HG03442 (cell line): ENCODE measurements at regions not wholly inside any gene's neighbourhood (a gene's known extent, or its start where the extent isn't known, plus 50 kb on each side); places are given as distances from the start of the nearest gene placed in this dataset.

Source experiments
- ATAC-seq: cut with Tn5 transposase; IDR thresholded peaks from one replicate; pipeline ENCODE4 v1.9.1; 2021; ENCODE audit warnings: mild to moderate bottlenecking, moderate library complexity; ENCODE audit not compliant: unreplicated experiment

DNA sequence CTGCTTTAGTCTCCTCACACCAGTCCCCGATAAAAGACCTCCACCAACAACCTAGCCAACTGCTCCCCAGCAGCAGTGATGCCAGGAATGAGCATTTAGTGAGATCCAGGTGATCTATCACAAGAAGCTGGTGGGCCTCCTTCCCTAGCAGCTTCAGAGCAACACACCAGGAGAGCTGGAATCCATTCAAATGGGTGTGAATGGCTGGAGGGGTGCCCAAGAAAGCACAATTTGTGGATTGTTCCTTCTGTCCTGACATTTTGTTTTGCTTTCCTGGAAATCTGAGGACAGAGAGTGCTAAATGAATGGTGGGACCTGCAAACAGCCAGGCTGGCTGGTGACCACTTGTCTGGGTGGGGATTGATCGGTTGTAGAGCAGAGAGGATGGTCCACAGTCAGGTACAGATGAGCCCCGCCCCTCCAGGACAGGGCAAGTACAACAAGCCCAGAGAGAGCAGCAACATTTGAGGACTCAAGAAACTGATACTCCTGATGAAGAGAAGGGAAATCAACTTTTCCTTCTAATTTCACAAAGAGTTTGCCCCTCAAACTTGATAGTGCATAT lies 316.8 kb downstream of the VPS13C start:
- ATAC-seq, result no peak

GRCh38 chr15:61742591-61742990 lies 317.7 kb downstream of the VPS13C start:
- ATAC-seq, result no peak

DNA sequence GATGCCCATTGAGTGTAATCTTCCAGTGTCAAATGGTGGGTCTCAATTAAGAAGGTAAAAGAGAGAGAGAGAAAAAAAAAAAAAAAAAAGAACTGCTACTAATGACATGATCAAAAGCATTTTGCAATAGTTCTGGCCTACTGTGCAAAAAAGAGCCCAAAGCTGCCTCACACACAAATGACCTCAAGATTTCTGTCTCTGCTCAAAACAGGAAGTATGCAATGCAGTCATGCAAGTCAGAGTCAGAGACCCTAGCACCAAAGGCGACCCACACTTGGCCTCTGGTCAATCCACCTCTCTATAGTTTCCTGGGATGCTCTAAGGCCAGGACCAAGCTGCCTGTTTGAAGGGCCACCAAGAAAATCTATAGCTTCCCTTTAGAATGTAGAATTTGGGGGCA lies 323.5 kb downstream of the VPS13C start:
- ATAC-seq, result no peak

DNA sequence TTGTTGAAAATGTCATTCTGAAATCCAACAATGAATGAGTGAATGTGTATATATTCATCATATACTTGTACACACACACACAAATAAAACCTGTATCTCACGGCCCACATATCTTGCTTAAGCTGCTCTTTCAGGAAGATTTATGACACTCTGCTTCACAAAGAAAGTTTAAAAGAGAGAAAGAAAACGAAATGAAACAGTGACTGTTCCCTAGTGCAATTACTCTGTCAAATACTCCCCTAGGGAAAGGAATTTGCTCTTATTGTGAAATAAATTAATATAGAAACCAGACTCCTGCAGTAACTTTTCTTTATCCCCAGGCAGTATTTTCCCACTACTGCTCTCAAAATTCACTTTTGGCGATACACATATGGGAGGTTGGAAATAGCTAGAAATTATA lies 329.1 kb downstream of the VPS13C start:
- ATAC-seq, result no peak

GRCh38 chr15:61729646-61730045 lies 330.6 kb downstream of the VPS13C start:
- ATAC-seq, result no peak

DNA sequence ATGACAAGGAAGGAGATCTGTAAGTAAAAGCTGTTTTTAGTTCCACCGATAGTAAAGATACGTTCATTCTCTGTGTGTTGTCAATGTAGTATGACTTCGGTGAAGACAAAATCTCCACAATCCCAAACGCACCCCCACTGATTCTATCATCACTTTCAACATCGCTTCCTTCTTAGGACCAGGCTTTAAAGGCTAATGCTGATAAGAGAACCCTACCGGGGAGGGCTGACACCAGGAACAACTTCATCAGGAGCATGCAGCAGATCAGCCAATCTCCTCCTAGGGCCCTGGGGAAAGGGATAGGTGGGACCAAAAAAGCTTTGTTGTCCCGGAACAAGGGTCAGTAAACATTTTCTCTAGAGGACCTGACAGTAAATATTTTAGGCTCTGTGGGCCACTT lies 334.1 kb downstream of the VPS13C start:
- ATAC-seq, result no peak

DNA sequence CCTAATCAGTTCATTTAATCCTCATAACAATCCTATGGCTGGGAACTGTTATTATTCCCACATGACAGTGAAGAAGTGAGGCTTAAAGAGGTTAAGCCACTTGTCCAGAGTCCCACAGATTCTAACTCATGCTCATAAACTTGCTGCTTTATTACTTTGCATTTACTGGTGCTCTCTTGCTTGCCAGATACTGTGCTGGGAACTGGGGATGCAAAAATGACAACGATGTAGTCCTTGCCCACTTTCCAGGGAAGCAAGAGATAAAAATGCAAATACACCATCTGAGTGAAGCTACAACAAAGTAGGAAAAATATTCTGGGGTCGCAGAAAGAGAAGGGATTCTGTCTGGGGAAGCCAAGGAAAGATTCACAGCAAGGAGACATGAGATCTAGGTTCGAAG lies 335.0 kb downstream of the VPS13C start:
- no peak for ATAC-seq

GRCh38 chr15:61724251-61724939 lies 335.9 kb downstream of the VPS13C start:
- ATAC-seq, result no peak

GRCh38 chr15:61721418-61721817 lies 338.8 kb downstream of the VPS13C start:
- ATAC-seq, result no peak

- no peak for ATAC-seq
These were observed 340.0 kb downstream of the VPS13C start for GRCh38 chr15:61720197-61720704.

DNA sequence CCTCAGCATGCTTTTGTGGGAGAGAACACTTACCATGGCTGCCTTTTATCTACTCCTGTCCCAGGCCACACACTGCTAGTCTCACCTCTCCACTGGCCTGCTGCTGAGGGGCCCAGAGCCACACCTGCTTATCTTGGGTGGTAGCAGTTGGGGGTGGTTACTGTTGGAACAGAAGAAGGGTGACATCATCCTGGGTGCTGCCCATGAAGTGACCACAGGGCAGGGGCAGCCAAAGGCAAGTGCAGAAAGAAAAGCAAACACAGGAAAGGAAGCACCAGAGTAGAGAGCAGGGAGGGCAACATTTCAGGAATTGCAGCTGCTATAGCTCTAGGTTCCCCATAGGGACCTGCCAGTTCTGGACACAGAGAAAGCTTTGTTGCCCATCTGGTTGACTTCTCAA lies 345.2 kb downstream of the VPS13C start:
- no peak for ATAC-seq

- ATAC-seq, result no peak
These were observed 348.0 kb downstream of the VPS13C start for GRCh38 chr15:61712129-61712759.

- ATAC-seq, result no peak
These were observed 357.8 kb downstream of the VPS13C start for GRCh38 chr15:61702224-61703020.

- no peak for ATAC-seq
These were observed 358.8 kb downstream of the VPS13C start for GRCh38 chr15:61701455-61701854.

DNA sequence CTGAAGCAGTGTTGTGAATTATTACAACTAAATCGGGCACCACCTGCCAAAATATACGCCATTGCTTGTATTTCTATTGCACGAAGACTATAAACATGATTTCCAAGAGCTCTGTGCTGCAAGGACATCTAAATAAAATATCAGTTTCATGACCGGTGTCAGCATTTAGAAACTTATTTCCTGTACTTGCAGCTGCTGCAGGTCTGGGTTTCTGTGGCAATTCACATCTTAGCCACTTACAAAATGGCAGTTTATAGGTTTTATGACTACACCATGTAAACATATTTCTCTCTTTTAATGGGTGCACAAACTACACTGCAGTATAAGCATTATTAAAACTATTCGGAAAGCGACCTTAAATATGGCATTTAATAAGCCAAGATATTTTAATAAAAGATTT lies 359.4 kb downstream of the VPS13C start:
- no peak for ATAC-seq

DNA sequence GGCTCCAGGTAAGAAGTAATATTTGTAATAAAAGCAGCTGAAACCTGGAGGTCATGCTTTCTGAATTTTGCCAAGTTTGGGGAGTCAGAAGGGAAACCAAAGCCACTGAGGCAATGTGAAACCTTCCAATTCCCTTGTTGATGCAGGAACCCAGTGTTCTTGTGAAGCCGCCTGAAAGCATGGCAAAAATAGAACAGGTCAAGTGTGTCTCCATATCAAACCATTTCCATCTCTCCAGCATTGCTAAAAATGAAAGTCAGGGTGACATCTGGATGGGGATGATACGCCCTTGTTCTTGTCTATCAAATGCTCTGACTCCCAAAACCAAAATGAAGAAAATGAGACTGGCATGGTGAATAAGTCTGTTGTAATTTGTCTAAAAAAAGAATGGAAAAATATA lies 362.5 kb downstream of the VPS13C start:
- ATAC-seq, result no peak

- no peak for ATAC-seq
These were observed 371.2 kb downstream of the VPS13C start for GRCh38 chr15:61689067-61689466.

- ATAC-seq, result no peak
These were observed 372.6 kb downstream of the VPS13C start for GRCh38 chr15:61687651-61688050.

DNA sequence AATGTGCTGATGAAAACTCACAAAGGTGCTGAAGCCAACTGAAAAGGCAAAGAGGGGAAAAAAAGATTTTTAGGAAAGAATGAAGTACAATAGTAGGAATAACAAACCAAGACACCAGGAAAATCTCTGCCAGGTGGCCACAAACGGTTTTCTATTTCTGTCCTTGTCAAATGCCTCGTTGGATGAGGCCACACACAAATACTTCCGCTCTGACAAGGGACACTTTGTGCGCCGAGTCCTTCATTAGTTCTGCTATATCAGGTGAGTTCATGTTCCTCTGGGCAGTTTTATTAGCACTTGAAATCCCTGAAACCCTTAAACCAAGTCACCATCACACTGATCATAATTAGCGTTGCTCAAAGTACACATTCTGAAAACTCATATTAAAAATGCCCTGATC lies 373.1 kb downstream of the VPS13C start:
- no peak for ATAC-seq

DNA sequence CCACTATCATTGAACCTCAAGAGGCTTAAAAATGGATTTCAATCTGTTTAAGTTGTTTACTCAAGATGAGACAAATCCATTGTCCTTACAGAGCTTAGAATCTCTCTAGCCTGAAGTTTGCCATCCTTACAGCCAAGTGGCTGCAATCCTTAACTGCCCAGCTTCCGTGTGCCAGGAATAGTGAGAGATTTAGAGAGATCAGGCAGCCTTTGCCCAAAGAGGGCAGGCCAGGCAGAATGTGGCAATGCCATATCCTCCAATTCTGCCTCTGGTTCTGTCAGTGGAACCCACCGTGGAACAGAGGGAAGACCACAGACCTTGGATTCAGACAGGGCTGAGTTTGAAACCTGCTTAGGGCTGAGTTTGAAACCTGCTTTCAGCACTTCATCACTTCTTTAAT lies 374.3 kb downstream of the VPS13C start:
- ATAC-seq, result no peak

DNA sequence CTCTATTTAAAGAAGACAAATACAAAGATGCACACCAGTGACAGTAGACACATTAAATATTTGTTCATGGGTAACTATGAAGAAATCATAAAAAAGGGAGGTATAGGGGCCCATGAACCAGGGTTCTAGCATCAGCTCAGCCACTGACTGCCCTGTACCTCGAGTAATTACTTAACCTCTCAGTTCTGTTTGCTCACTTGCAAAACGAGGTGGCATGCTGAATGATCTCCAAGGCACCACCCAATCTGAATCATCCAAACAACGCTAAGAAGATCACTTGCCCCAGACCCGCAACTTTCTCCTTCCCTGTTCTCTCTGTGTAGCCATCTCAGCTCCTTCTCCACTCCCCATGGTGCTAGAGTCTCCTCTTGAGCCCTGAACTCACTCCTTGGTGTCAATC lies 374.7 kb downstream of the VPS13C start:
- ATAC-seq, result no peak
